H4 (cell line): ENCODE measurements at regions not wholly inside any gene's neighbourhood (a gene's known extent, or its start where the extent isn't known, plus 50 kb on each side); places are given as distances from the start of the nearest gene placed in this dataset.
"Not testable (repeated sequence)": the region's sequence is repeated elsewhere in the genome, so short reads cannot be mapped to it uniquely, and the experiment has no call there.

Experiments used
- DNase-seq: peaks from one replicate; pipeline ENCODE4 v3.0.0-alpha.2; 2015; ENCODE audit warnings: low spot score

DNA sequence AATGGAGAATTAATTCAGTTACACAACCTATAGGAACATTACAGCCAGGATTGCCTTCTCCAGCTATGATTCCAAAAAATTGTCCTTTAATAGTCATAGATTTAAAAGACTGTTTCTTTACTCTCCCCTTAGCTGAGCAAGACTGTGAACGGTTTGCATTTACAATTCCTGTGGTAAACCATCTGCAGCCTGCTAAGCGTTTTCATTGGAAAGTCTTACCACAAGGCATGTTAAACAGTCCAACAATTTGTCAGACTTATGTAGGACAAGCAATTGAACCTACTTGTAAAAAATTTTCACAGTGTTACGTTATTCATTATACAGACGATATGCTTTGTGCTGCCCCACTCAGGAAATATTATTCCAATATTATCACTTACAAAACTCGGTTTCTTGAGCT lies 140.6 kb upstream of the ZNF91 start:
- not testable (repeated sequence) for DNase-seq

DNA sequence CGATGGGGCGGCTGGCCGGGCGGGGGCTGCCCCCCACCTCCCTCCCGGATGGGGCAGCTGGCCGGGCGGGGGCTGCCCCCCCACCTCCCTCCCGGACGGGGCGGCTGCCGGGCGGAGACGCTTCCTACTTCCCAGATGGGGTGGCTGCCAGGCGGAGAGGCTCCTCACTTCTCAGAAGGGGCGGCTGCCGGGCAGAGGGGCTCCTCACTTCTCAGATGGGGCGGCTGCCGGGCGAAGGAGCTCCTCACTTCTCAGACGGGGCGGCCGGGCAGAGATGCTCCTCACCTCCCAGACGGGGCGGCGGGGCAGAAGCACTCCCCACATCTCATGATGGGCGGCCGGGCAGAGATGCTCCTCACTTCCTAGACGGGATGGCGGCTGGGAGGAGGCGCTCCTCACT lies 138.2 kb upstream of the ZNF91 start:
- not testable (repeated sequence) for DNase-seq

DNA sequence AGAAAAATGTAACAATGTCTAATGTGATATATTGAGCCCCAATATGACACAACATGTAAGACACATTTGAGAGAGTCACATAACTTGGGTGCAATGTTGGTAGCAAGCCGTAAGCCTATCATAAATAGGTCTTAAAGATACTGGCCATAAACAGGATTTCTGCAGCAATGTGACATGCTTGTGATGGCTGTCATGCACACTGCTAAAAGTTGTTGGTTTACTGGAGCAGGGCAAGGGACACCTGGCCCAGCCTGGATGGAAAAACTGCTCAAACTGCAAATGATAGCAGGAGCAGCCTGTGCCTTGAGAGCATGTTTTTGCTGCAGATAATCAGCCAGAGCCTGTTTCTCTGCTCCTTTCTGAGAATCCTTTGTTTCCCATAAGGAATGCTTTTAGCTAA lies 136.7 kb upstream of the ZNF91 start:
- DNase-seq = no peak

DNA sequence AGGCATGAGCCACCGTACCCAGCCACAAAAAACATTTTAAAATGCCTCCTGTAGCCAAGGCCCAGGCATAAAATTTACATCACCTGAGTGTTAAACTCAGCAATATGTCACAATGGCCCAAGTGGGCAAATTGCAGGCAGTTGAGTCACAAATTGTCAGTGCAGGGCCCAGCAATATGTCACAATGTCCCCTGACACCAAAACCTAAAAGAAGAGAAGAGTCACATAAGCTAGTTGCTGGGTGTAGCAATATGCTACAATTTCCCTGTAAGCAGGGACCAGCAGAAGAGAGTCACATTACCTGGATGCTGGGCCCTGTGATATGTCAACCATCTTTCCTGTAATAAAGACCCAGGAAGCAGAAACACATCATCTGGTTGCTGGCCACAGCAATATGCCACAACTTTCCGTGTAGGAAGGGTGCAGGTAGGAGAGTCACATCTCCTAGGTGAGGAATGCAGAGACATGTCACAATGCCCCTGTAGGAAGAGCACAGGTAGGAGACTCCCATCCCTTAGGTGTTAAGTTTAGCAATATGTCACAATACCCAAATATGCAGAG lies 136.0 kb upstream of the ZNF91 start:
- DNase-seq = no peak

DNA sequence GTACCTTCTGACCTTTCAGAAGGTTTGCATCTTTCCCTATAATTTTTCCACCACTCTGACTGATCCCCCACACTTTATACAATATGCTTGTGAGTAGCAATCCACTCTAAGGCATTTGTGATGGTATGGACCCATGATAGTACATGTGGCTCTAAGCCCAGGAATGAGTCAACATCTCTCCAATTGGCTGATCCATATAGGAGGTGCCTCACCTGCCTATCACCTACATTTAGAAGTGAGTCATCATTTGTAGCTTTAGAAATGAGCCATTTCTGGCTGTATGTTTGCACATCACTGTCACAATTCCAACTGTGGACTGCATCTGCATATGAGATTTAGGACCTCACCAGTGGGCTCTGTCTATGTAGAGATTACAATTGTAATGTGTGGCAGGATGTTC lies 133.1 kb upstream of the ZNF91 start:
- DNase-seq = no peak

DNA sequence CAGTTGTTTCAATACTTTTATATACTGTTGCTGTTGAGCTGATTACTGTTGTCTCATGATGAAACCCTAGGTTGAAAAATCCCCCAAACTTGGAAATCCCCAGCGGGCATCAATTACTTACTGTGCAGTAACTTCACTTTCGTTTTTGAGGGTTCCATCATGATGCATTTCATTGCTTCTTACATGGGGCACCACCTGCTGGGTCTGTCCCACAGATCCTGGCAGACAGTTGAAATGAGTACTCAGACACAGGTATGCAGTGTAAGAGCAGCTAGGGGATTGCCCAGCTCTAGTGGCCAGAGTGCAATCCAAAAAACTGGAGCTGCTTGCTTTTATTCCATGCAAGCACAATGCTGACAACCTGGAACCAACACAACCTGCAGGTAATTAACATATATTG lies 132.5 kb upstream of the ZNF91 start:
- DNase-seq = no peak

DNA sequence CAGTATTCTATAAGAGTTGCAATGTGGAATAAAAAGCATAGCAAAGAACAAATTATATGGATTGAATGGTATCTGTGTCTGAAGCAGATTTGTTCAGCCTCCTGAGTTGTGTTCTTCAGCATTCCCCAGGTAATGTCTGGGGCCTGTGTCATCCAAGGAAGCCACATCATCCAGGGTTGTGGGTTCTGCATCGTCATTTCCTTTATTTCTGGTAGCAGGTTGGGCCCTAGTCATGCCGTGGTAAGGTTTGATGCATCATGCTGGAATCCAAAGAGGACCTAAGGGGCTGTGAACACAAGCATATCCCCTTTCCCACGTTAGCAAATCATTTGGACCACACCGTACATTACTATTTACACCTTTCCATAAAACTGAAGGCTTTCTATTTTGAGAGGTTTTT lies 131.0 kb upstream of the ZNF91 start:
- no peak for DNase-seq

DNA sequence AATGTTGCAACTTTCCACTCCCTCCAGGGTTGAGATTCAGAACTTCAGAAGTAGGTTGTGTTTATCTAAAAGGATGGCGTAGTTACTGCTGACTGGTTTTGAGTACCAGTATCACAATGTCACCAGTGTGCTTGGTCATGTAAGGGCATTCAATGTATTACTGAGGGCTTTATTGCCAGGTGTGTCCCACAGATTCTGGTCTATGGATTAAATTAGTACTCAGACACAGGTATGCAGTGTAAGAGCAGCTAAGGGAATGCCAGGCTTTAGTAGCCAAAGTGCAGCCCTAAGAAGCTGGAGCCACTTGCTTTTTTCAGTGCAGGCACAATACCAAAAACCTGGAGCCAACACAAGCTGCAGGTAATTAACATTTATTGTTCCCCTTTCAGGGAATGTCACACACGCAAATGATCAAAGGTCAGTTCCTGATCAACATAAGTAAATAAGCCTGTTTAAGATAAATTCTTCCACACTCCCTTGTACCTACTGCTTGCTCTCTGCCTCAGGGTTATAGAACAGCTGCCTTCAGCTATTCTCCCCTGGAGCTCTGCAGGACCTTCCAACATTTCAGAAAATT lies 130.1 kb upstream of the ZNF91 start:
- DNase-seq = no peak

DNA sequence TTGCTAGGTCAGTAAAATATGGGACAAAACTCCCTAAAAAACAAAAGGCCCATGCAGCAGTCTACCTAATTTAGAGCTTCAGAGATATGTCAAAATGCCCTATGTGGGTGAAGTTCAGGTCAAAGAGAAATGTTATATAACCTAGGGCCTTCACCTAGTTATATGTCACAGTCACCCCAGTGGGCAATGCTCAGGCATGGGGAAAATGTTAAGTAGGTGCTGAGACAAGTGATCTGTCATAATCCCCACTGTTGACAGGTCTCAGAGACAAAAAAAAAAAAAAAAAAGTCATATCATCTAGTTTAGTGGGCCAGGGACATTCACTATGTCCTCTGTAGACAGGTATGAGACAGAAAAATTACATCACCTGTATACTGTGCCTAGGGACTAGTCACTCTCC lies 128.6 kb upstream of the ZNF91 start:
- no peak for DNase-seq

DNA sequence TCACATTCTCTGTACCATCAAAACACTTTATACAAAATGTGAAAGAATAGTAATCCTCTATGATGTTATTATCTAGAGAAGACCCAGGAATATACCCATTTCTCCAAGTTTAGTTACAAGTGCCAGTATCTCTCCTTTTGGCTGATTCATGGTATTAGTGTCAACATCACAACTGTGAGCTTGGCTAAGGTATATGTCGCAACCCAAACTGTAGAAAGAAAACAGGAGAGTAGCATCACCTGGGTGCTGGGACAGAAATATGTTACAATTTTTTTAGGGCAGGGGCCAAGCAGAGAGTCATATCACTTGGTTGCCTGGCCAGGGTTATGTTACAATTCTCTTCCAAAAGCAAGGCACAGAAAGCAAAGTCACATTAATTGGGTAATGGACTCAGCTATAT lies 127.2 kb upstream of the ZNF91 start:
- DNase-seq = no peak

DNA sequence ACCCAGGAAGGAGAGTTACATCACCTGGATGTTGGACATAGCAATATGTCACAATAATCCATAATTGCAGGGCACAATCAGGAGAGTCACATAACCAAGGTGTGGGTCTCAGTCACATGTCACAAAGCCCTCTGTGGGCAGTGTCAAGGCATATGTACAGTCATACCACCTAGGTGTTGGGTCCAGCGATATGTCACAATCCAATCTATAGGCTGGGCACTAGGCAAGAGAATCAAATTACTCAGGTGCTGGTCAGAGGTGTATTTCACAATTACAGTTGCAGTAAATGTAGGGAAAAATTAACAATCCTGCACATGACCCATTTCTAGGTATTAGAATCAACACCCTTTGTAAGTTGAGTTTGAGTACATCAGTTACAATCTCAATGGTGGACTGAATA lies 126.2 kb upstream of the ZNF91 start:
- no peak for DNase-seq

DNA sequence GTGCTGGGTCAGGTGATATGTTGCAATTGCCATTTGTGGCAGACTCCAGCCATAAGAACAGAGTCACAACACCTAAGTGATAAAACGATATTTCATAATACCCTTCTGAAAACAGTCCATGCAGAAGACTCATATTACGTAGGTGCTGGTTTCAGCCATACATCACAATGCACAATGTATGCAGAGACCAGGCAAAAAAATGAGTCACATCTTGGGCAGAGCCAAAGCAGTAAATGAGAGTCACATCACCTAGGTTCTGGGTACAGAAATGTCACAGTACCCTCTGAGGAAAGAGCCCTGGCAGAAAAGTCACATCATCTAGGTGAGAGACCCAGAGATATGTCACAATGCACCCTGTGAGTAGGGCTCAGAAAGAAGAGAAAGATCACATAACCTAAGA lies 125.2 kb upstream of the ZNF91 start:
- DNase-seq = no peak

DNA sequence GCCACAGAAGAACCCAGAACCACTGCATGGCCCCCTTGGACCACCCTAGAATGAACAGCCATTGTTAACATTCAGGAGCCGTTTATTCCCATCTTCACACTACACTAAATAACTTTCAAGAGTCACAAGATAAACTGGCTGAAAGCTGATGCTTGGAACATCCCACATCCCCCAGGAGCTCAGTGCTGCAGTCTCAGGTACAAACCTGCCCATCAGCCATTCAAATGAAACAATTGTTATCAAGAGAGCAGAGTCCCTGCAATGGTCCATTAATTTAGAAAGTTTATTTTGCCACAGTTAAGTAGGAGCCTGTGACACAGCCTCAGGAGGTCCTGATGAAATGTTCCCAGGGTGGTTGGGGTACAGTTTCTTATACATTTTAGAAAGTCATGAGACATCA lies 123.8 kb upstream of the ZNF91 start:
- DNase-seq = no peak

DNA sequence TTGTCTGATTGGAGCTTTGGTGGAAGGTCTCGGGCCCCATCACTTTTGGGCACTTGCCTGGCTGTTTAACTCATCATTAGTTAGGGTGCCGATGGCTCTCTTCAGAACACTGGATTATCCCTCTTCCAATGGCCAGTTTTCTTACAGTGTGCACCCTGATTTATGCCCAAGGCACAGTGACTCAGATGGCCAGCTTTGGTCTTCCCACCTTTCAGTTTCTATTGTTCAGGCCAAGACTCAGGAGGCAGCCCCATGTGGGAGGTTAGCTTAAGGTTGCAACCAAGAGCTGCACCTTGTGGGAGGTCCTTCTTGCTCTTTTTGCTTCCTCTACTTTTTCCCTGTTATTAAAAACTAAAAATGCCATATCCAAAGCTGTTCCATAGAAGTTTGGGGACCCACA lies 121.0 kb upstream of the ZNF91 start:
- DNase-seq = no peak

DNA sequence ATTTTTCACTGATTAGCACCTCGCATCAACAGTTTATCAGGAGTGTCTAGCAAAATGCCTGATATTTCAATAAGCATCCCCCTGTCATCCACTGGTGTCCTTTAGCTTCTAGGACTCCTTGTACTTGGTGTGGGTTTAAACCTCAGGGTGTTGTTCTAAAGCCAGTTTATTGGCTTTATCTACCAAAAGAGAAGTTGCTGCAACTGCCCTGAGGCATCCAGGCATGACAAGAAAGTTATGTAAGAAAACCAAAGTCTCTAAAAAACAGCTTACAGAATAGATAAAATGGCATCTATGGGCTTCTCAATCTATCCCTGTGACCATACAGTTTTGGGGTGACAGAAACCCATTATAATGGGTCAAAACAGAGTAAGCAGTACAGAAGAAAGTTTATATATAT lies 120.3 kb upstream of the ZNF91 start:
- no peak for DNase-seq

DNA sequence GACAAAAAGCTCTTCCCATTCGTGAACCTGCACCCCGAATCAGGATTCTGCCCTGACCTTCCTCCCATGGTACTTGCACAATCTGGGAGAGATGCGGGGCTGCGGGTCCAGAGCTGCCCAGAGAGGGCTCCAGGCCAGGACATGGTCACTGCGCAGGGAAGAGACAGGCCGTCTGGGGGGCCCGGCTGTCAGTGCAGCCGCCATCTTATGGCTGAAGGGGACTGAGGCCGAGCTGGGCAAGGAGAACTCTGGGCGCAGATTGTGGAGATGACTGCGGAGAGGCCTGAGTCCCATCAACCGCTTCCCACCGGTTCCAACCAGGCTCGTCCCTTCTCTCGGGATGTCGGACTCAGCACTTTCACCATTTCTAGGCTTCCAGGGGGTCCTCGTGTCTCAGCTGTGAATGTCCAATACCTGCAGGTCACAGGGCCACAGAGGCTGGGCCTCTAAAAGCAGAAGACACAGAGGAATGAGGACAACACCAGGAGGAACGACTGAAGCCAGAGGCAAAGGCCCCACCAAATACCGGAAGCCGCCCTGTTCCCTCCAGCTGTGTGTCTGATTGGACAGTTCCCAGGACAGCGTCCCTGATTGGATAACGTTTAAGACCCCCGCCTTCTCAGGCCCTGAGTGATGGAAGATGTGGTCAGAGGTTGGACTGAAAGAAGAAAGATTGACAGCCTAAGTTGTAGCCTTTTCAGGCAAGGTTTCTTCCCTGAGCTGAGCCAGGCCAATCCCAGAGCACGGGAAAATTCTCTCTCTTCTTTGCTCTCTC lies 117.1 kb upstream of the ZNF91 start:
- DNase-seq = peak; percentile 30

DNA sequence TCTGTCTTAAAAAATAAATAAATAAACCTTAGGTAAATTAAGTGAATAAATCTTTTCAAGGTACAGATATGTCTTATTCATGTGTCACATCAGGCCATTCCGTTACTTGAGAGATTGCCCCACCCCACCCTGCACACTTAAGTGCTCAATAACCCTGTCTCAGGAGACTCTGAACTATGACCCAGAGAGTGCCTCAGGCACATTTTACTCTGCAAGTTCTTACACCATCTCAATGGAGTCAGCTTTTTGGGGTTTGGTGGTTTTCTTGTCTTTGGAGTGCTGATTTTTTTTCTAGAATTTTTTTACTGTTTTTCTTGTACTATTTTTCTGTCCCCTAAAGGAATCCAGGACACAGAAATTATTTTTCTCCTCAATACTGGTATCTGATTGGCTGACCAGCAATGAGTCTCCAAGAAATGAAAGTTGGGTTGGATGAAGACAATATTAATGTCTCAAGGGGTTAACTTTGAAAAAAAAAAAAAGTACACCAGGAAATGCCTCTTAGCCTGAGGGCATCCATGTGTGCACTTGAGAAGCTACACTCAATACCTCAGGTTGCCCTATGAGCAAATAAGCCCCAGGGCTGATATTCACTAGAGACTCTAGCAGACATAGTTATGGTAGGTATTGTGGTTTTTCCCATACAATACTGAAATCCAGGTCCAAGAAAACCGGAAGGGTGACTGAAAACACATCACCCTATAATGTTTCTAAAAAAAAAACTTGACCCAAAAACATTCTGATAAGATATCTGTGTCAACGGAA lies 114.6 kb upstream of the ZNF91 start:
- DNase-seq = no peak

DNA sequence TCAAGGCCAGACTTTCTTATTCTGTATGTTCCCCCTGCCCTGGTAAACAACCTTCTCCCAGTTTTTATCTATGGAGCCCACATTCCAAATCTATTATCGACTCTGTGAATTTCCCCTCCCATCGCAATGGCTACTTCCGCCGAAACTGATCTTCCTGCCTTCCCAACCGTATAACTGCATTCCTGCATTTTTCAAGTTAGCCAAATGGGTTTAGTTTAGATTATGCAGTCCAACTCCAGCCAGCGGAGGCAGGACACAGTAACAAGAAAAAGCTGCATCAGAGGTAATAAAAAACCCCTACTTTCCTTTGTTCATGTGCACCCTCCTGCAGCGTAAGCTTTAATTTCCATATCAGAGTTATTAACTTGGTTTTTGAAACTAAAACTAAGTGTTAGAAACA lies 112.2 kb upstream of the ZNF91 start:
- DNase-seq = no peak

DNA sequence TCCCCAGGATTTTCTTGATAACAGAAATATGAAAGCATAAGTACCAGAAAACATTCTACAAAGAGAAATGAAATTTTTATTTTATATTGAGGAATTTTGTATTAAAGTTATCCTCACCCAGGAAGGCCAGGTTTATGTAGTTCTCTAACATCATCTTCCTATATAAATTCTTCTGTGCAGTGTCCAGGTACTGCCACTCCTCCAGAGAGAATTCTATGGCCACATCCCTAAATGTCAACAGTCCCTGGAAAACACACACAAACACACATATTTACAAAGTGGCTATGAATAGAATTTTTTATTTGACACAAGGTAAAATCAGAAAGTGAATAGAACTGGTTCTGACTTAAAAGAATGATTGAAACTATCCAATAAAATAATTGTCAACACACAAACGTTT lies 110.5 kb upstream of the ZNF91 start:
- no peak for DNase-seq

DNA sequence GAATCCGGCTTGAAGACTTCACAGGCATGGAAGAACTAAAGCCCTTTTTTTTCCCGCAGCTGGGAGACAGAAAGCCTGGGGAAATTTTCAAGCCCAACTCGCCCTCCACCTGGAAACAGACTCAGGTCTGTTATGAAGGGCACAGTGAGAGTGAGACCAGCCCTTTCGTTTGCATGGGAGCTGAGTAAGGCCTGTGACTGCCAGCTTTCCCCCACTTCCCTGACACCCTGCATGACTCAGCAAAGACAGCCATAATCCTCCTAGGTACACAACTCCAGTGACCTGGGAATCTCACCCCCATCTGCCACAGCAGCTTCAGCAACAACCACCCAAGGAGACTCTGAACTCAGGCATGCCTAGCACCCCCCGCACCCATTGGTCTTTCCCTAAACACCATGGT lies 87.6 kb upstream of the ZNF91 start:
- DNase-seq = no peak

DNA sequence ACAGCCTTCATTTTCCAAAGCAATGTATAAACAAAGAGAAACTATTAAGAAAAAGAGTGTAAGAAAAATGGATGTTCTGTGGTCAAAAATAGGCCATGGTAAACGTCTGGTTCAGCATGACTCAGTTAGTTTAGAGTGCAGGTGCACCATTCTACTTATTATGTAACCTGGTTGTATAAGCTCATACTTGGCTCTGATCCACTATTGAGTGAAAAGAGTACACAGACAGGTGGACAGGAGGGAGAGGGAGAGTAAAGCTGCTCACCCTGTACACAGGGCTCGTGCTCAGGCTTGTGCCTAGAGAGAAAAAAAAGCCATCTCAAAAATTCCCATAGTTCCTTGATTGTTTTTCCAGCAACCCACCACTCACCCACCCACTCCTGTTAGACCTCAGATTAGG lies 85.8 kb upstream of the ZNF91 start:
- no peak for DNase-seq

DNA sequence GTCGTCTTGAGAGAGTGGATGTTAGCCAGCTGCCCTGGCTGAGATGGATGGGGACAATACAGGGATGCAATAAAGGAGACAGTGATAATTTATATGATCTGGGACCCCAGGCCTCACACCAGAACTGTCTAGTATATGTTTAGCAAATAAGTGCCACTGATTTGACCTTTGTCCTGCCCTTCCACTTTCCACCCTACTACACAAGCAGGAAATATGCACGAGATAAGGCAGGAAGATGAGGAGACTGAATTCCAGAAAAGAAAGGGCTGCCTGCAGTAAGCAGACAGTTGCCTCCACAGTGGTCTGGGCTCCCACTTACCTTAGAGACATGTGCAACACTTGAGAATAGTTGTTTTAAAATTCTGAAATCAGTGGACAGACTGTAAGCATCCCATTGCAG lies 80.2 kb upstream of the ZNF91 start:
- no peak for DNase-seq

DNA sequence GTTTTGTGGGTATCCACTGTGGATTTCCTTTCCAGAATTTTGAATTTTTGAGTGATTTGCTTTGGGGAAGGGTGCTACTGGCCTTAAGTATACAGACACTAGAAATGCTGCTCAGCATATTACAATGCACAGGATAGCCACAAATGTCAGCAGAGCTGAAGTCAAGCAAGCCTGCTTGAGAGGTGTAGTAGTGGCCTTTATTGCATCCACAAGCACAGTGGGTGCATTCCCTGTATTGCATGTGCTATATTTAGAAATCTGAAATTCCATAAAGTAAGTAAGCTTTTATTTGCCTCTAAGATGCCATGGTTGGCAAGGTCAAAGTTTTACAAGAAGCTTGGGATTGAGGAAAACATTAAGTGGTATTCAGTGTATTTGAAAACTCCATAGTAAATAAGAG lies 79.5 kb upstream of the ZNF91 start:
- no peak for DNase-seq
